ENCODE measurements at regions not wholly inside any gene's neighbourhood (a gene's known extent, or its start where the extent isn't known, plus 50 kb on each side); places are given as distances from the start of the nearest gene placed in this dataset.

- TF ChIP-seq CTCF (IDR thresholded peaks at IDR 0.05; ENCODE audit: control insufficient read depth, insufficient read depth, low read depth, low read length, missing control alignments) = no peak
Observed at GRCh38 chr4:166363198-166363597, 490.2 kb downstream of the TLL1 start.

GRCh38 chr4:166366012-166366411, 493.0 kb downstream of the TLL1 start:
- no peak overlapping the region for H3K4me3 ChIP-seq (ENCODE audit: control insufficient read depth, low read depth, low read length)
- no peak for DNase-seq (ENCODE audit: low read depth)
- TF ChIP-seq CTCF (IDR thresholded peaks at IDR 0.05; ENCODE audit: control insufficient read depth, insufficient read depth, low read depth, low read length, missing control alignments) = no peak

More at GRCh38 chr4:166363198-166363597, 490.2 kb downstream of the TLL1 start:
- H3K4me3 ChIP-seq (ENCODE audit: control insufficient read depth, low read depth, low read length) = no peak overlapping the region
- DNase-seq (ENCODE audit: low read depth) = no peak

DNA sequence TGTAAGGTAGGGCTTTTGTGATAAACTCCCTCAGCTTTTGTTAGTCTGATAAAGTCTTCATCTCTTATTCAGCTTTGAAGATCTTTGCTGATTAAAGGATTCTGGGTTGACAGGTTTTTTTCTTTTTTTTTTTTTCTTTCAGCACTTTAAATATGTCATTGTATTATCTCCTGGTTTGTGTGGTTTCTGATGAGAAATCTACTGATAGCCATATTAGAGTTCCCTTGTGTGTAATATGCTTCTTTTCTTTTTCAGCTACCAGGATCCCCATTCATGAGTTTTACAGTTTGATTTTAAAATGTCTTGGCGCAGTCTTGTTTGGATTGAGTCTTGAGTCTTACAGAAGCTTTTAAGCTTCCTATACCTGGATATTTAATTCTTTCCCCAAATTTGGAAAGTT, 504.5 kb downstream of the TLL1 start:
- H3K4me3 ChIP-seq (ENCODE audit: control insufficient read depth, low read depth, low read length) = no peak overlapping the region
- DNase-seq (ENCODE audit: low read depth) = no peak
- TF ChIP-seq CTCF (IDR thresholded peaks at IDR 0.05; ENCODE audit: control insufficient read depth, insufficient read depth, low read depth, low read length, missing control alignments) = no peak

DNA sequence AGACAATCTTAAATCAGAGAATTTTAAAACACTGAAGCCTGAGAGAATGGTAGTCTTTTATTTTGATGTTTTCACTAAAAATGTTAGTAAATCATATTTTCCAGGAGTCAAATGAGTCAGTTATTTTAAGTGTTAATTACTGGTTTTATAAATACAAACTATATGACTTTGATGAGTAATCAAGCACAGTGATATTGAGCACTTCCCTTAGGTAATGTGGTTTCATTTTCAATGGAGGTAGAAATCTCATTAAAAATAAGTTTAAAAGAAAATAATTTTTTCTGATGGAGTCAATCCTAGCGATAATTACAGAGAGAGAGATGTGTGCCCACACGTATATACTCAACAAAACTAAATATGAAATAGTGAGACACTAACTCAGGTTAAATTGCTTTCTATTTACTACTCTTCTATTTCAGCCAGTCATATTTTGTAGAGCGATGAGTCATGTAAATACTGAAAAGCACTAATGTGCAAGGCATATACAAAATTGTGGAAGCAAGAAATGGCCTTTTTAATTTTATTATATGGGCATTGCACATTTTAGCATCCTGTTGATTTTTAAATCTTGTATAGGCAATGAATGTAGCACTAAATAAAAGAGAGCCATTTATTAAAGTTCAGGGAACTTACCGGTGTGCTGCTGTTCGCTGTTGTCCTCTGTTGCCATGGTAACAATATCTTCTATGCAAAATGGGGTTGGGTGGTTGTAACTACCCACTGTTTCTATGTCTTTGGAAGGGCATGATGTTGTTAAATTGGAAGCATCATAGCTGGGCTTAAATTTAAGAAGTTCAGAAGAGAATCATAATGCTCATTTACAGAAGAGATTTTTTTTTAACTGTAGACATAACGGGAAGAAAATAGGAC, 513.7 kb downstream of the TLL1 start:
- no peak for DNase-seq (ENCODE audit: low read depth)
- TF ChIP-seq CTCF (IDR thresholded peaks at IDR 0.05; ENCODE audit: control insufficient read depth, insufficient read depth, low read depth, low read length, missing control alignments) = no peak
- H3K4me3 ChIP-seq (ENCODE audit: control insufficient read depth, low read depth, low read length) = no peak overlapping the region

DNA sequence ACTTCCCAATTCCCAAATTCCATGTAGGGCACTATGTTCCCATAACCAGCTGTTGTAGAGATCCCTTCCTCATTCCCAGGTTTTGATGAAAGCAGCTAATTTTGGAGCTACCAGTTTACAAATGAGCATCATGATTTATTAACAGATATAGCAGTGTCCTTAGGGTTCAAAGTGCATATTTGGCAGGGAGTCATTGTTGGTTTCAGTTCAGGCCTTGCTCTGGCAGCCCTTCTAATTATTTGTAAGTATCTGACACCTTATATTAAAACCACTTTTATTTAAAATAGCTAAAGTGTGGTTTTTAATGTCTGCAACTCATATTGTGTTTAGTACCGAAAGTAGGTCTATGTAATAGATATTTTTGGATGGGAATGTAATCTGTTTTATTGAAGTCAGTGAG, 518.5 kb downstream of the TLL1 start:
- TF ChIP-seq CTCF (IDR thresholded peaks at IDR 0.05; ENCODE audit: control insufficient read depth, insufficient read depth, low read depth, low read length, missing control alignments) = no peak
- no peak overlapping the region for H3K4me3 ChIP-seq (ENCODE audit: control insufficient read depth, low read depth, low read length)
- DNase-seq (ENCODE audit: low read depth) = no peak

- no peak for TF ChIP-seq CTCF (IDR thresholded peaks at IDR 0.05; ENCODE audit: control insufficient read depth, insufficient read depth, low read depth, low read length, missing control alignments)
- H3K4me3 ChIP-seq (ENCODE audit: control insufficient read depth, low read depth, low read length) = no peak overlapping the region
- DNase-seq (ENCODE audit: low read depth) = no peak
Observed at GRCh38 chr4:166399021-166399420, 526.0 kb downstream of the TLL1 start.
